Loucy (cell line): ENCODE measurements at regions not wholly inside any gene's neighbourhood (a gene's known extent, or its start where the extent isn't known, plus 50 kb on each side); places are given as distances from the start of the nearest gene placed in this dataset.

Experiments used
- H2AFZ ChIP-seq: fragments of 200-600 bp; sonication (generic); 2 replicates; pipeline ENCODE4 v1.6.0; 2016; ENCODE audit warnings: antibody characterized with exemption, mild to moderate bottlenecking, low read length, moderate library complexity
- H3F3A ChIP-seq: fragments of 200-600 bp; 2 replicates; pipeline ENCODE4 v1.6.0; 2016; ENCODE audit warnings: antibody characterized with exemption, low read depth, mild to moderate bottlenecking
- H3K27me3 ChIP-seq: fragments of 200-600 bp; sonication (generic); 2 replicates; pipeline ENCODE4 v1.6.1; 2014; ENCODE audit warnings: low read length, mild to moderate bottlenecking; ENCODE audit not compliant: insufficient read depth, poor library complexity, severe bottlenecking
- H3K36me3 ChIP-seq: fragments of 200-600 bp; sonication (generic); 2 replicates; pipeline ENCODE4 v1.6.1; 2016; ENCODE audit warnings: low read length; ENCODE audit not compliant: insufficient read depth
- H3K4me1 ChIP-seq: fragments of 200-600 bp; sonication (generic); 2 replicates; pipeline ENCODE4 v1.5.1; 2014; ENCODE audit warnings: low read length, mild to moderate bottlenecking; ENCODE audit not compliant: insufficient read depth, poor library complexity, severe bottlenecking
- H3K4me2 ChIP-seq: fragments of 200-600 bp; sonication (generic); 2 replicates; pipeline ENCODE4 v1.6.0; 2014; ENCODE audit warnings: antibody characterized with exemption, low read length, low read depth, mild to moderate bottlenecking; ENCODE audit not compliant: poor library complexity, severe bottlenecking
- H3K4me3 ChIP-seq: fragments of 200-600 bp; sonication (generic); 2 replicates; pipeline ENCODE4 v1.5.1; 2014; ENCODE audit warnings: low read length, mild to moderate bottlenecking, mixed read lengths; ENCODE audit not compliant: poor library complexity, severe bottlenecking
- H3K79me2 ChIP-seq: fragments of 200-600 bp; sonication (generic); 2 replicates; pipeline ENCODE4 v1.6.1; 2014; ENCODE audit warnings: low read length; ENCODE audit not compliant: insufficient read depth
- H3K9ac ChIP-seq: fragments of 200-600 bp; sonication (generic); 2 replicates; pipeline ENCODE4 v1.6.0; 2014; ENCODE audit warnings: mild to moderate bottlenecking, low read depth, low read length, moderate library complexity; ENCODE audit not compliant: poor library complexity, severe bottlenecking
- H3K9me2 ChIP-seq: fragments of 200-600 bp; sonication (generic); replicated peaks from 2 replicates; pipeline ENCODE4 v1.6.1; 2016; ENCODE audit warnings: low read depth, low read length, mixed read lengths
- H3K9me3 ChIP-seq: fragments of 200-600 bp; sonication (generic); 2 replicates; pipeline ENCODE4 v1.6.1; 2014; ENCODE audit warnings: mild to moderate bottlenecking, antibody characterized with exemption, low read length, low read depth; ENCODE audit not compliant: insufficient read depth
- H4K20me1 ChIP-seq: fragments of 200-600 bp; sonication (generic); 2 replicates; pipeline ENCODE4 v1.6.0; 2014; ENCODE audit warnings: antibody characterized with exemption, low read length, mild to moderate bottlenecking; ENCODE audit not compliant: insufficient read depth, poor library complexity, severe bottlenecking
- EZH2phosphoT487 ChIP-seq: fragments of 200-600 bp; IDR thresholded peaks from 2 replicates; pipeline ENCODE4 v1.6.1; 2018; ENCODE audit warnings: antibody characterized with exemption, mild to moderate bottlenecking, moderate library complexity, borderline replicate concordance
- TF ChIP-seq, protein P1 (sequence below): fragments of 200-600 bp; sonication (generic); conservative IDR thresholded peaks from 2 replicates; pipeline ENCODE4 v1.5.1; 2014; ENCODE audit warnings: mild to moderate bottlenecking, antibody characterized with exemption, low read length

GRCh38 chr14:98512501-98513251 is 759.3 kb downstream of the BCL11B start:
- no peak overlapping the region for H3K9ac ChIP-seq
- no peaks in the 10 kb centered on the region for H3K27me3 ChIP-seq
- no peaks in the 10 kb centered on the region for H3K79me2 ChIP-seq
- peaks cover 20% of the 10 kb centered on the region for H3K4me1 ChIP-seq
- H3K9me2 ChIP-seq: no peaks in the 10 kb centered on the region
- no peaks in the 10 kb centered on the region for H3F3A ChIP-seq
- no peaks in the 10 kb centered on the region for H3K36me3 ChIP-seq
- no peak overlapping the region for H2AFZ ChIP-seq
- TF ChIP-seq, protein P1, sequence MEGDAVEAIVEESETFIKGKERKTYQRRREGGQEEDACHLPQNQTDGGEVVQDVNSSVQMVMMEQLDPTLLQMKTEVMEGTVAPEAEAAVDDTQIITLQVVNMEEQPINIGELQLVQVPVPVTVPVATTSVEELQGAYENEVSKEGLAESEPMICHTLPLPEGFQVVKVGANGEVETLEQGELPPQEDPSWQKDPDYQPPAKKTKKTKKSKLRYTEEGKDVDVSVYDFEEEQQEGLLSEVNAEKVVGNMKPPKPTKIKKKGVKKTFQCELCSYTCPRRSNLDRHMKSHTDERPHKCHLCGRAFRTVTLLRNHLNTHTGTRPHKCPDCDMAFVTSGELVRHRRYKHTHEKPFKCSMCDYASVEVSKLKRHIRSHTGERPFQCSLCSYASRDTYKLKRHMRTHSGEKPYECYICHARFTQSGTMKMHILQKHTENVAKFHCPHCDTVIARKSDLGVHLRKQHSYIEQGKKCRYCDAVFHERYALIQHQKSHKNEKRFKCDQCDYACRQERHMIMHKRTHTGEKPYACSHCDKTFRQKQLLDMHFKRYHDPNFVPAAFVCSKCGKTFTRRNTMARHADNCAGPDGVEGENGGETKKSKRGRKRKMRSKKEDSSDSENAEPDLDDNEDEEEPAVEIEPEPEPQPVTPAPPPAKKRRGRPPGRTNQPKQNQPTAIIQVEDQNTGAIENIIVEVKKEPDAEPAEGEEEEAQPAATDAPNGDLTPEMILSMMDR: no peak
- no peak for TF ChIP-seq EZH2phosphoT487
- H3K4me3 ChIP-seq: no peak overlapping the region
- H3K9me3 ChIP-seq: no peaks in the 10 kb centered on the region
- H4K20me1 ChIP-seq: no peaks in the 10 kb centered on the region
- no peak overlapping the region for H3K4me2 ChIP-seq

DNA sequence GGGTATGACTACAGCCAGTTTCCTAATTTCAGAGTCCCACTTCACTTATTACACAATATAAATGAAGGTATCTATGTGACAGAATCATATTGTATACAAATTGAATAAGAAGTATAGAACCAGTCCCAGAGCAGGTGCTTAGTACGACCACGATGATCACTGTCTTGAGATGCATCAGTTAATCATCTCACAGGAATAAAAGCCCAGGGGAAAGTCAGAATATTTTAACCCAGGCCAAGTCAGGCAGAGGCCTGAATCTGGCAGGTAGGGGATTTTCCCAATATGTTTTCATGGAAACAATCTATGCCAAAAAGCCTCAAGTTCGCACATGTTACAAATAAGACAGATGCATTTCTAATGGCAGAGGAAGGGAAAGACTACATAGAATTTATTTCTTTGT is 758.4 kb downstream of the BCL11B start:
- no peak overlapping the region for H2AFZ ChIP-seq
- no peaks in the 10 kb centered on the region for H3K36me3 ChIP-seq
- H3K79me2 ChIP-seq: no peaks in the 10 kb centered on the region
- no peaks in the 10 kb centered on the region for H4K20me1 ChIP-seq
- no peaks in the 10 kb centered on the region for H3K9me3 ChIP-seq
- H3K9ac ChIP-seq: no peak overlapping the region
- no peaks in the 10 kb centered on the region for H3K27me3 ChIP-seq
- TF ChIP-seq, protein P1: no peak
- TF ChIP-seq EZH2phosphoT487: no peak
- no peaks in the 10 kb centered on the region for H3F3A ChIP-seq
- peaks cover 20% of the 10 kb centered on the region for H3K4me1 ChIP-seq
- H3K4me2 ChIP-seq: no peak overlapping the region
- no peaks in the 10 kb centered on the region for H3K9me2 ChIP-seq
- no peak overlapping the region for H3K4me3 ChIP-seq

DNA sequence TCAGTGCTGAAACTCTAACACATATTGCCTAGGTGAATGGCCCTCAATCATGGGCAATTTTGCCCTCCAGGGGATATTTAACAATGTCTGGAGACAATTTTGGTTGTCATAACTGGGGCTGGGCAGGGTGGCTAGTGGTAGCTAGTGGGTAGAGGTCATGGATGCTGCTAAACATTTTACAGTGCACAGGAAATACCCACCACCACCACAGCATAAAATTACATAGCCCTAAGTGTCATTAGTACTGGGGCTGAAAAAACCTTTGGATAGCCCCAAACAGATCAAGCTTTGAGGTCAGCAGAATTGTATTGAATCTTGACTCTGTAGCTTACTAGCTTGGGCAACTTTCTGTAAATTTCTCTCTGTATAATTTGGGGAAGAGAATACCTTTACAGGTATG is 758.0 kb downstream of the BCL11B start:
- Histone ChIP-seq H2AFZ (no peak overlapping the region), H4K20me1 (no peaks in the 10 kb centered on the region), H3K9me3 (no peaks in the 10 kb centered on the region), H3K4me3 (no peak overlapping the region), H3F3A (no peaks in the 10 kb centered on the region), H3K4me2 (no peak overlapping the region), H3K9ac (no peak overlapping the region), H3K27me3 (no peaks in the 10 kb centered on the region), H3K36me3 (no peaks in the 10 kb centered on the region), H3K79me2 (no peaks in the 10 kb centered on the region), H3K9me2 (no peaks in the 10 kb centered on the region), H3K4me1 (peaks cover 20% of the 10 kb centered on the region)
- no peak for TF ChIP-seq EZH2phosphoT487
- TF ChIP-seq, protein P1: no peak
